GM18508 (cell line): ENCODE measurements at regions not wholly inside any gene's neighbourhood (a gene's known extent, or its start where the extent isn't known, plus 50 kb on each side); places are given as distances from the start of the nearest gene placed in this dataset.

ENCODE experiments used
- ATAC-seq: cut with Tn5 transposase; IDR thresholded peaks from one replicate; pipeline ENCODE4 v1.9.1; 2021; ENCODE audit warnings: moderate number of reproducible peaks; ENCODE audit not compliant: insufficient read depth, unreplicated experiment

DNA sequence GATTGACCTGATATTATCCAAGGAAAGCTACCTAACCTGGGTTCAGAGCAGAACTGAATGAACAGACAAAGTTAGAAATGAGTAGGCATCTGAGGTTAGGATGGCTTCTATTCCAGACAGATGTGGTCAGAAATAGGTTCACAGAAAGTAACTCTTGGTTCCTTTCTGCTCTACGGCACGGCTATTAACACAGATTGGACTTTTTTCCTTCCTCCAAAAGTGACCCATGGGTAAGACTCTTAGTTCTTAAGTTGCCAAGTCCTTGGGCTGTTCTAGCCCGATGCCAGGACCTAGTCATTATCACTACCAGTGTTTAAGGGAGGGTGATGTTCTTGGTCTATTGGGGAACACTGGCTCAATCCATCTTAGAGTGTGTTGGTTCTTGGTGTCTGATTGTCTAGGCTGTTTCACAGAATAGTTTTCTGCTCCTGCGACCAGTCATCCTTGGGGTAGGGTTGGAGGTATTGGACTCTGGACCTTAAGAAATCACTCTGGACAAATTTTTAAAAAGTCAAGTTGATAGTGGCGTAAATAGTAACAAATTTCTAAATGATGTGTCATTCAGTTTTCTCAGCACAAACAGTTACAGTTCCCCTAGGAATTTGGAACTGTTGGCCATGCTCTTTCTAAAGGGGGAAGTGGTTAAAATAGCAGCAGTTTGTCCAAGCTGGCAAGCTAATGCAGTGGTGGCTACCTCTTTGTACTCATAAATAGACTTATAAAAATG lies 60.1 kb upstream of the MYCBP2 start:
- peak; percentile 43 for ATAC-seq

GRCh38 chr13:77386046-77386445 lies 59.2 kb upstream of the MYCBP2 start:
- no peak for ATAC-seq

GRCh38 chr13:77384999-77385398 lies 58.1 kb upstream of the MYCBP2 start:
- no peak for ATAC-seq

DNA sequence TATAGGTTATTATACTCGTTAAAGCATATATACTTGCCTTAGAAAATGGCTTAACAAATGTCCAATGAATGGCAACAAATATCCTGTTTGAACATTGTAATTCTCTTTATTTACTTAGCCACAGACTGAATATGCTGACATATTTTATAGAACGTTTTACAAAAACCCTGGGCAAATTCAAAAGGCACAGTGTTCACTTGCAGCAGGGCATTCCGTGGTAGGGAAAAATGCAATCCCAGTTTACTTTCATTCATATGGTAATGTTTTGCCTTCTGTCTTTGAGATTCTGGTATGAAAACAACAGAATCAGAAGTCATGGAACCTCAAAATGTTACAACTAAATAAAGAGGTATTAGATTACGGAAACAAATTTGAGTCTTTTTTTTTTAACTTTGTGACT lies 56.2 kb upstream of the MYCBP2 start:
- no peak for ATAC-seq

DNA sequence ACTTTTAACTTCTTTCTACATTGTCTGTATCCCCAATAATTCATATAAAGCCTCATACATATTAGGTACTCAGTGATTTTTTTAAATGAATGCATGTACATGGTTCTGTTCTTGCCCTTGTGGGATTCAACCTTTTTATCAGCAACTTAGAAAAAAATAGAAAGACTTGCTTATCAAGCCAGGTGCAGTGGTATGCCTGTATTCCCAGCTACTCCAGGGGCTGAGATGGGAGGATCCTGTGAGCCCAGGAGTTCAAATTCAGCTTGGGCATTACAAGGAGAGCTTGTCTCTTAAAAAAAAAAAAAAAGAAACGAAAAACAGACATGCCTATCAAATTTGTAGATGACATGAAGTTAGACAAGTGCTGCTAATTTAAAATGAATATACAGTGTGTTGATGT lies 54.2 kb upstream of the MYCBP2 start:
- no peak for ATAC-seq

GRCh38 chr13:77379508-77379907 lies 52.6 kb upstream of the MYCBP2 start:
- no peak for ATAC-seq

DNA sequence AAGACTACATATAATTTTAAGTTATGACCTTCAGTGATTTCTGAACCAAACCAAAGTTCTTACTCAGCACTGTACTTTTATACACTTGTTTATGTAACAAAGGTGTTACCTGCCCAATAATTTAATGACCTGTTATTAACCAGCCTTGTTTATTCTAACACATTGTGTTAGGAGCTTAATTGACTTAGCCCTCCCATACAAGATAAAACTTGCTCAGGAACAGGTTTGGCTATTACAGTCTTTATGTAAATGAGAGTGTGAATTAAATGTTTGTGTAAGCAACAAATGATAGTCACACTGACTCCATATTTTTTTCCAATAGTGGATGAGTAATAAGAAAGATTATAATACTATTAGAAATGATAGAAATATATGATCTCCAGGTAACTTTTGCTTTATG lies 51.8 kb upstream of the MYCBP2 start:
- no peak for ATAC-seq

- no peak for ATAC-seq
Observed at GRCh38 chr13:77377016-77377415, 50.1 kb upstream of the MYCBP2 start.
